ENCODE measurements at regions not wholly inside any gene's neighbourhood (a gene's known extent, or its start where the extent isn't known, plus 50 kb on each side); places are given as distances from the start of the nearest gene placed in this dataset.

DNA sequence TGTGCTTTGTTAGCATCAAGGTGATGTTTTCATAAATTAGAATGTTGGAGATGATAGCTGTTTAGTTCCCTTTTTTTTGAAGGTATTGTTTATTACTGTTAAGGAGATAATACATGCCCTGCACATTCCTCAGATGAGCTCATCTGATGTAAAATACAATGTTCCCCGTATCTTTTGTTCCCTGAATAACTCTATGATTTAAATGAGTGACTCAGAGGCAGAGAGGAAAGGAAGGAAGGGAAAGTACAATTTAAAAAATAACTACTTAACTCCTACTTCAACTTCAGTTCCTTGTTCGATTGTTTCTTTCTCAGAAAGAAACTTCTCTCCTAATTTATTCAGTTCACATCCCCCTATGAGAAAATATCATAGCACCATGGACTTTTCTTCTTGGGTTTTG is 208.7 kb downstream of the KCNE4 start:
- TF ChIP-seq CTCF (IDR thresholded peaks at IDR 0.05; ENCODE audit: low read length, missing control alignments) = no peak
- no peak overlapping the region for H3K4me3 ChIP-seq (replicated peaks; ENCODE audit: low read depth, low read length)
- DNase-seq (ENCODE audit: low read depth) = peak; percentile 44

- no peak for TF ChIP-seq CTCF (IDR thresholded peaks at IDR 0.05; ENCODE audit: low read length, missing control alignments)
- no peak for DNase-seq (ENCODE audit: low read depth)
- H3K4me3 ChIP-seq (replicated peaks; ENCODE audit: low read depth, low read length) = no peak overlapping the region
Measured at GRCh38 chr2:223262946-223263345, 211.0 kb downstream of the KCNE4 start.

DNA sequence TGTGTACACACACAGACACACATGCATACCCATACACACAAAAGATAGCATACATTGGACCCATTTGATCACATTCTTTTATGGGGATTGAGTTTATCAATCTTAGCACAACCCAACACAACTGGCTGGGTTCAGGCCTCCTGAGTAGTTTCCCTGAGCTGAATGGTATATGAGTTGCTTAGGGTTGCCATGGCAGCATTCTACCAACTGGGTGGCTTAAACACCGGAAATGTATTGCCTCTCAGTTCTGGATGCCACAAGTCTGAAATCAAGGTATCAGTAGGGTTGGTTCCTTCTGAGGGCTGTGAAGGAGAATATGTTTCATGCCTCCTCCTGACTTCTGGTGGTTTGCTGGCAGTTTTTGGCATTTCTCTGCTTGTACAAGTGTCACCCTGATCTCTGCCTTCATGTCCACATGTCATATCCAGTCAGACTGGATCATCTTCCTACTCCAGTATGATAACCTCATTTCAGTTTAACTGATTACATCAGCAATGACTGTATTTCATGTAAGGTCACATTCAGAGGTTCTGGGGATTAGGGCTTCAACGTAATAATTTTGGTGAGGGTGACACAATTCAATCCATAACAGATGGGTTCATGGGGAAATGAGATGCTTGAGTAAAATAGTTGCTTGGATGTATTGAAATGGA is 212.7 kb downstream of the KCNE4 start:
- TF ChIP-seq CTCF (IDR thresholded peaks at IDR 0.05; ENCODE audit: low read length, missing control alignments) = no peak
- DNase-seq (ENCODE audit: low read depth) = no peak
- H3K4me3 ChIP-seq (replicated peaks; ENCODE audit: low read depth, low read length) = no peak overlapping the region

DNA sequence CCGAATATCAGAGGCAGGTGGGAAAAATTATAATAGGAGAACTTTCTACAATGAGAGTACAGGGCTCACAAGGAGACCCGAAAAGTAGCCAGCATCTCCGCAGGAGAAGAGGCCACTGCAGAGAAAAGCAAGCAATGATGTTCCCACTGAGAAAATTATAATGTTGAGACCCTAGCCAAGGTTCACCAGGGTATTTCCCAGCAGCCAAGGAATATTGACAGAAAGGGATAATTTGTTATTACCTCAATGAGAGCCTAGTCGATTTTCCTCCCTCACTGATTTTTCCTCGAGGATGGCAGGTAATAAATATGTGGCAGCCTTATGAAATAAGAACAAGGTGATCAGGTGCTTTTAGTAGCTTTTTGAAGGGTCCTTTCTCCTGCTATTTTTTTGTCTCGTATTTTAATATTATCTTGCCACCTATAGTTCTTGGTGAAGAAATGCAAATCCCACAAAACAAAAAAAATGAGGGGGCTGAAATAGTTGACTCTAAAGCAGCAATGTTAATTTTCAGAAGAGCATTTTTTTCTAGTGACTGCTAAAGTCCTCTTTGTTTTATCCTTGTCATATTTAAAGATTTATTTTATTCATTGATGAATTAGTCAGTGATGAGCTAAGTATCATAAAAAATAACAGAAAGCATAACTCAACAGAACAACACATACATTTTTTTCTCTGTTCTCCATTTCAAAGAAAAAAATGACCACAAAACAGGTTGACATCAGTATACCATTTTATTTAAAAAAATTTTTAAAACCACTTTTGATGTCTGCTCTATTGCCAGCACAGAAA is 215.4 kb downstream of the KCNE4 start:
- H3K4me3 ChIP-seq (replicated peaks; ENCODE audit: low read depth, low read length) = no peak overlapping the region
- no peak for TF ChIP-seq CTCF (IDR thresholded peaks at IDR 0.05; ENCODE audit: low read length, missing control alignments)
- DNase-seq (ENCODE audit: low read depth) = no peak

- no peak for TF ChIP-seq CTCF (IDR thresholded peaks at IDR 0.05; ENCODE audit: low read length, missing control alignments)
- no peak for DNase-seq (ENCODE audit: low read depth)
- no peak overlapping the region for H3K4me3 ChIP-seq (replicated peaks; ENCODE audit: low read depth, low read length)
Measured at GRCh38 chr2:223269386-223269785, 217.4 kb downstream of the KCNE4 start.

GRCh38 chr2:223270548-223270947 is 218.6 kb downstream of the KCNE4 start:
- H3K4me3 ChIP-seq (replicated peaks; ENCODE audit: low read depth, low read length) = no peak overlapping the region
- DNase-seq (ENCODE audit: low read depth) = no peak
- no peak for TF ChIP-seq CTCF (IDR thresholded peaks at IDR 0.05; ENCODE audit: low read length, missing control alignments)
